ENCODE measurements at regions not wholly inside any gene's neighbourhood (a gene's known extent, or its start where the extent isn't known, plus 50 kb on each side); places are given as distances from the start of the nearest gene placed in this dataset.

GRCh38 chr6:78031228-78031627, 378.4 kb downstream of the MEI4 start:
- Histone ChIP-seq H3K4me3 (ENCODE audit: low read depth, low read length) (no peak overlapping the region), H3K36me3 (replicated peaks) (no peaks in the 10 kb centered on the region), H3K27me3 (replicated peaks) (no peaks in the 10 kb centered on the region), H3K27ac (no peak overlapping the region)
- no peak for DNase-seq
- TF ChIP-seq CTCF (IDR thresholded peaks at IDR 0.05; ENCODE audit: low read depth, low read length, missing control alignments) = no peak
- in situ Hi-C loops (cut with HindIII; ENCODE audit: low pct_ligation_motif_present, low sequenced_read_pairs) = no loop called here

GRCh38 chr6:78059171-78059570, 406.3 kb downstream of the MEI4 start:
- TF ChIP-seq CTCF (IDR thresholded peaks at IDR 0.05; ENCODE audit: low read depth, low read length, missing control alignments) = no peak
- in situ Hi-C loops (cut with HindIII; ENCODE audit: low pct_ligation_motif_present, low sequenced_read_pairs) = no loop called here
- Histone ChIP-seq H3K27ac (no peak overlapping the region), H3K27me3 (replicated peaks) (no peaks in the 10 kb centered on the region), H3K4me3 (ENCODE audit: low read depth, low read length) (no peak overlapping the region), H3K36me3 (replicated peaks) (no peaks in the 10 kb centered on the region)
- DNase-seq = no peak

DNA sequence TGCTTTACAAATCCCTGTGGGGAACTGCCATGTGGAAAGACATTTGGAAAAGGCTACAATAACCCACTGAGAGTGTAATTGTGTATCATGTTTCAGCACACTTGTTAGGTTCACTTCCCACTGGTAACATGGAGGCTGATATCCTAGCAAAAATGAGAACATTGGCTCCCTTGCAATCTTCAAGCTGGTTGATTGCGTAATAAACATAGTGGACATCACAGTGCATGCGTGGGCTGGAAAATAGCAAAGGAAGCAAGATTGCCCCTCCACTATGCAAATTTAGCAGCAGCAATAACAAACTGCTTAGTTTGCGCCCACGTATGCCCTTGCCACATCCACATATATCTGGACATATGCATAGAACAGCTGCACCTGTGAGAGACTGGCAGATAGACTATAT, 410.2 kb downstream of the MEI4 start:
- DNase-seq = no peak
- no peaks in the 10 kb centered on the region for H3K36me3 ChIP-seq (replicated peaks)
- in situ Hi-C loops (cut with HindIII; ENCODE audit: low pct_ligation_motif_present, low sequenced_read_pairs) = no loop called here
- no peak overlapping the region for H3K4me3 ChIP-seq (ENCODE audit: low read depth, low read length)
- no peaks in the 10 kb centered on the region for H3K27me3 ChIP-seq (replicated peaks)
- H3K27ac ChIP-seq = no peak overlapping the region
- no peak for TF ChIP-seq CTCF (IDR thresholded peaks at IDR 0.05; ENCODE audit: low read depth, low read length, missing control alignments)

- in situ Hi-C loops (cut with HindIII; ENCODE audit: low pct_ligation_motif_present, low sequenced_read_pairs) = no loop called here
- no peak for TF ChIP-seq CTCF (IDR thresholded peaks at IDR 0.05; ENCODE audit: low read depth, low read length, missing control alignments)
- DNase-seq = no peak
- Histone ChIP-seq H3K36me3 (replicated peaks) (no peaks in the 10 kb centered on the region), H3K27me3 (replicated peaks) (no peaks in the 10 kb centered on the region), H3K4me3 (ENCODE audit: low read depth, low read length) (no peak overlapping the region), H3K27ac (no peak overlapping the region)
Measured at GRCh38 chr6:78076371-78076770, 423.5 kb downstream of the MEI4 start.

DNA sequence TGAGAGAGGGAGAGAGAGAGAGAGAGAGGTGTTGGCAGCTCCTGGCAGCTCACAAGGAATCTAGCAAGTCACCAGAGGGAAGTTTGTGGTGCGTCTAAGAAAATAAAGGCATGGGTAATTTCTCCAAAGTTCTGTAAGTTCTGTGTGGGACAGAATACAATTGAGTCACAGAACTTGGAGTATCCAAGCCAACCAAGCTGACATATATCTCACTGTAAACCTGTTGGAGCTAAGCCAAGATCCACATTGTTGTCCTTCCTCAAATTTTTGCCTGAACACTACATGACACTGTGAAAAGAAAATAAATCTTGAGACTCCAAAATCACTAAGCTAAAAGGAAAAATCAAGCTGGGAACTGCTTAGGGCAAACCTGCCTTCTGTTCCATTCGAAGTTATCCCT, 436.7 kb downstream of the MEI4 start:
- H3K27ac ChIP-seq = no peak overlapping the region
- no peaks in the 10 kb centered on the region for H3K27me3 ChIP-seq (replicated peaks)
- no peak for TF ChIP-seq CTCF (IDR thresholded peaks at IDR 0.05; ENCODE audit: low read depth, low read length, missing control alignments)
- in situ Hi-C loops (cut with HindIII; ENCODE audit: low pct_ligation_motif_present, low sequenced_read_pairs) = no loop called here
- H3K4me3 ChIP-seq (ENCODE audit: low read depth, low read length) = no peak overlapping the region
- no peaks in the 10 kb centered on the region for H3K36me3 ChIP-seq (replicated peaks)
- DNase-seq = no peak

GRCh38 chr6:78093906-78094305, 441.1 kb downstream of the MEI4 start:
- Histone ChIP-seq H3K4me3 (ENCODE audit: low read depth, low read length) (no peak overlapping the region), H3K27ac (no peak overlapping the region), H3K27me3 (replicated peaks) (no peaks in the 10 kb centered on the region), H3K36me3 (replicated peaks) (no peaks in the 10 kb centered on the region)
- DNase-seq = no peak
- in situ Hi-C loops (cut with HindIII; ENCODE audit: low pct_ligation_motif_present, low sequenced_read_pairs) = no loop called here
- TF ChIP-seq CTCF (IDR thresholded peaks at IDR 0.05; ENCODE audit: low read depth, low read length, missing control alignments) = no peak

Measured in brain microvascular endothelial cell (primary cell).